Transverse colon (tissue), 3 donors: ENCODE measurements at regions not wholly inside any gene's neighbourhood (a gene's known extent, or its start where the extent isn't known, plus 50 kb on each side); places are given as distances from the start of the nearest gene placed in this dataset.

Source experiments
- EP300 ChIP-seq: sonication (generic); formaldehyde crosslinking; IDR thresholded peaks from one replicate; pipeline ENCODE4 v1.6.1; 2017; ENCODE audit warnings: antibody characterized with exemption, low read depth
- POLR2A ChIP-seq: fragments of 450-650 bp; IDR thresholded peaks from one replicate; pipeline ENCODE4 v1.6.1; 2016; ENCODE audit warnings: antibody characterized with exemption, mild to moderate bottlenecking, moderate library complexity
- TF ChIP-seq, protein P1 (sequence below), 5 experiments: fragments of 200-600 bp in 3 of 5; fragments of 450-650 bp in 2 of 5; sonication (generic) in 3 of 5; IDR thresholded peaks; 1 replicate in 2 of 5; 2 replicates in 3 of 5; pipeline ENCODE4 v1.5.1; 2016 to 2017; ENCODE audit warnings: antibody characterized with exemption in 5 of 5, inconsistent platforms in 3 of 5, mild to moderate bottlenecking in 2 of 5, moderate library complexity in 1 of 5

DNA sequence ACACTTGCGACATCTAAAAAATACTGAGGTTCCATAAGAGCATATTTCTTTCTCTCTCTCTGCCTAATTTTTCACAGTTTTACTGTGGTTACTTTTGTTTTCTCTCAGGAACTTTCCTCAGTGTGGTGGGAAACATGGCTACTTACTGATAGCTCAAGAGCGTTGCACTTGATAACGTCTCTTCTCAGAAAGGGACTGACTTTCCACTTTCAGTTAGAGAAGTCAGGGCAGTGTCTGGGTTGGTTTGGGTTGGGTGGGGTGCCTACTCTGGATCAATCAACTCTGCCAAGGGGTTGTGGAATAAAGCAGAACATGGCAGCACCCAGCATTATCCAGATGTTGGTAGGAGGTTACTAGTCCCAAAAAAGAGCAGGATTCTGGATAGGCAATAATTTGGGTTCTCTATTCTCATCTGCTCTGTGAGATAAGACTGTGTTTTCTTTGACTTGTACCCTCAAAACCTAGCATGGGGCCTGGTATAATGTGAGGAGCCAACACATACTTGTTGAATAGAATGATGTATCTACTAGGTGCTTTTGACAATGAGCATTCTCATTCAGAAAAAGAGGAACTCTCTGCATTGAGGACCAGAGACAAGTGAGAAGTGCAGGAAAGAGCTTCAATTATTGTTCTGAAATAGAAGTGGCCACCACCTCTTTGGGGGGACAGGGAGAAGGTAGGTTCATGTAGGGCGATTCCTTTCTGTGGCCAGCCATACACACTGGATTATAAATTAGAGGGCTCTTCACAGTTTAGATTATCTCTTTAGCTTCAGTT, 315.7 kb downstream of the REEP3 start:
- TF ChIP-seq, protein P1, sequence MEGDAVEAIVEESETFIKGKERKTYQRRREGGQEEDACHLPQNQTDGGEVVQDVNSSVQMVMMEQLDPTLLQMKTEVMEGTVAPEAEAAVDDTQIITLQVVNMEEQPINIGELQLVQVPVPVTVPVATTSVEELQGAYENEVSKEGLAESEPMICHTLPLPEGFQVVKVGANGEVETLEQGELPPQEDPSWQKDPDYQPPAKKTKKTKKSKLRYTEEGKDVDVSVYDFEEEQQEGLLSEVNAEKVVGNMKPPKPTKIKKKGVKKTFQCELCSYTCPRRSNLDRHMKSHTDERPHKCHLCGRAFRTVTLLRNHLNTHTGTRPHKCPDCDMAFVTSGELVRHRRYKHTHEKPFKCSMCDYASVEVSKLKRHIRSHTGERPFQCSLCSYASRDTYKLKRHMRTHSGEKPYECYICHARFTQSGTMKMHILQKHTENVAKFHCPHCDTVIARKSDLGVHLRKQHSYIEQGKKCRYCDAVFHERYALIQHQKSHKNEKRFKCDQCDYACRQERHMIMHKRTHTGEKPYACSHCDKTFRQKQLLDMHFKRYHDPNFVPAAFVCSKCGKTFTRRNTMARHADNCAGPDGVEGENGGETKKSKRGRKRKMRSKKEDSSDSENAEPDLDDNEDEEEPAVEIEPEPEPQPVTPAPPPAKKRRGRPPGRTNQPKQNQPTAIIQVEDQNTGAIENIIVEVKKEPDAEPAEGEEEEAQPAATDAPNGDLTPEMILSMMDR (IDR thresholded peaks at IDR 0.05) = no peak
- no peak for TF ChIP-seq POLR2A
- TF ChIP-seq EP300 = no peak
